T-helper 17 cell (primary cell): ENCODE measurements at regions not wholly inside any gene's neighbourhood (a gene's known extent, or its start where the extent isn't known, plus 50 kb on each side); places are given as distances from the start of the nearest gene placed in this dataset.

Experiments
- ATAC-seq: fragments of 150-1000 bp; cut with Tn5 transposase; 2 replicates; pipeline ENCODE4 v1.10.0; 2021; ENCODE audit warnings: mild to moderate bottlenecking, moderate library complexity
- DNase-seq, 3 donors: peaks; one replicate each; pipeline versions ENCODE4 v3.0.0 to v3.0.0-alpha.2; 2020 to 2021
- H3K9me3 ChIP-seq: one replicate; pipeline ENCODE4 v1.7.0; 2013; ENCODE audit warnings: low read length, mild to moderate bottlenecking; ENCODE audit not compliant: control insufficient read depth, poor library complexity, severe bottlenecking
- H3K27ac Mint-ChIP-seq: one replicate; pipeline ENCODE4 v1.8.0; 2022; ENCODE audit warnings: mild to moderate bottlenecking, moderate library complexity, mixed read lengths
- H3K27me3 Mint-ChIP-seq: one replicate; pipeline ENCODE4 v1.8.0; 2022; ENCODE audit warnings: mixed read lengths
- H3K36me3 Mint-ChIP-seq: one replicate; pipeline ENCODE4 v1.8.0; 2022; ENCODE audit warnings: low read depth, mixed read lengths
- H3K4me1 Mint-ChIP-seq: one replicate; pipeline ENCODE4 v1.8.0; 2022; ENCODE audit warnings: mild to moderate bottlenecking, mixed read lengths
- H3K4me3 Mint-ChIP-seq: one replicate; pipeline ENCODE4 v1.8.0; 2022; ENCODE audit warnings: mild to moderate bottlenecking, moderate library complexity, mixed read lengths

GRCh38 chr10:3350617-3351258 lies 178.2 kb upstream of the PITRM1 start:
- no peak for ATAC-seq

GRCh38 chr10:3350205-3350604 lies 177.6 kb upstream of the PITRM1 start:
- H3K4me1 Mint-ChIP-seq, result peaks cover 11% of the 10 kb centered on the region
- no peak overlapping the region for H3K4me3 Mint-ChIP-seq
- ATAC-seq, result no peak
- DNase-seq, result no peak
- H3K36me3 Mint-ChIP-seq, result no peaks in the 10 kb centered on the region
- H3K27me3 Mint-ChIP-seq, result peaks cover 63% of the 10 kb centered on the region
- H3K27ac Mint-ChIP-seq, result no peak overlapping the region
- no peaks in the 10 kb centered on the region for H3K9me3 ChIP-seq

More at GRCh38 chr10:3350617-3351258, 178.2 kb upstream of the PITRM1 start:
- Mint-ChIP-seq H3K27me3 (peaks cover 58% of the 10 kb centered on the region), H3K4me1 (peaks cover 11% of the 10 kb centered on the region), H3K4me3 (no peak overlapping the region), H3K36me3 (no peaks in the 10 kb centered on the region), H3K27ac (no peak overlapping the region)
- DNase-seq, result no peak
- H3K9me3 ChIP-seq, result no peaks in the 10 kb centered on the region

GRCh38 chr10:3348564-3348963 lies 176.0 kb upstream of the PITRM1 start:
- H3K27ac Mint-ChIP-seq, result no peak overlapping the region
- H3K4me1 Mint-ChIP-seq, result peaks cover 15% of the 10 kb centered on the region
- no peak overlapping the region for H3K4me3 Mint-ChIP-seq
- H3K27me3 Mint-ChIP-seq, result peaks cover 67% of the 10 kb centered on the region
- ATAC-seq (no peak), DNase-seq (no peak)
- H3K36me3 Mint-ChIP-seq, result no peaks in the 10 kb centered on the region
- H3K9me3 ChIP-seq, result no peaks in the 10 kb centered on the region

- no peaks in the 10 kb centered on the region for H3K9me3 ChIP-seq
- H3K36me3 Mint-ChIP-seq, result no peaks in the 10 kb centered on the region
- H3K27ac Mint-ChIP-seq, result no peak overlapping the region
- no peak for DNase-seq
- peaks cover 15% of the 10 kb centered on the region for H3K4me1 Mint-ChIP-seq
- H3K27me3 Mint-ChIP-seq, result peaks cover 60% of the 10 kb centered on the region
- no peak overlapping the region for H3K4me3 Mint-ChIP-seq
- ATAC-seq, result no peak
These were observed 175.0 kb upstream of the PITRM1 start for GRCh38 chr10:3347413-3348182.

- Mint-ChIP-seq H3K36me3 (no peaks in the 10 kb centered on the region), H3K27ac (no peak overlapping the region), H3K4me1 (peaks cover 15% of the 10 kb centered on the region), H3K4me3 (no peak overlapping the region), H3K27me3 (peaks cover 64% of the 10 kb centered on the region)
- ATAC-seq (no peak), DNase-seq (no peak)
- H3K9me3 ChIP-seq, result no peaks in the 10 kb centered on the region
These were observed 174.3 kb upstream of the PITRM1 start for GRCh38 chr10:3346851-3347250.

- ATAC-seq (no peak), DNase-seq (no peak)
- Mint-ChIP-seq H3K27ac (no peak overlapping the region), H3K36me3 (no peaks in the 10 kb centered on the region), H3K4me3 (no peak overlapping the region), H3K4me1 (peaks cover 6% of the 10 kb centered on the region), H3K27me3 (peaks cover 44% of the 10 kb centered on the region)
- no peaks in the 10 kb centered on the region for H3K9me3 ChIP-seq
These were observed 170.2 kb upstream of the PITRM1 start for GRCh38 chr10:3342771-3343170.

- Mint-ChIP-seq H3K4me1 (peaks cover 6% of the 10 kb centered on the region), H3K36me3 (no peaks in the 10 kb centered on the region), H3K4me3 (no peak overlapping the region), H3K27me3 (peaks cover 22% of the 10 kb centered on the region), H3K27ac (no peak overlapping the region)
- ATAC-seq (no peak), DNase-seq (no peak)
- no peaks in the 10 kb centered on the region for H3K9me3 ChIP-seq
These were observed 167.6 kb upstream of the PITRM1 start for GRCh38 chr10:3340127-3340730.

- H3K4me3 Mint-ChIP-seq, result no peak overlapping the region
- ATAC-seq, result no peak
These were observed 167.0 kb upstream of the PITRM1 start for GRCh38 chr10:3339531-3339950.

GRCh38 chr10:3339121-3339520 lies 166.5 kb upstream of the PITRM1 start:
- Mint-ChIP-seq H3K27me3 (peaks cover 15% of the 10 kb centered on the region), H3K4me1 (peaks cover 2% of the 10 kb centered on the region), H3K27ac (no peak overlapping the region), H3K4me3 (no peak overlapping the region), H3K36me3 (no peaks in the 10 kb centered on the region)
- DNase-seq (no peak), ATAC-seq (no peak)
- H3K9me3 ChIP-seq, result no peaks in the 10 kb centered on the region

More at GRCh38 chr10:3339531-3339950, 167.0 kb upstream of the PITRM1 start:
- Mint-ChIP-seq H3K36me3 (no peaks in the 10 kb centered on the region), H3K27me3 (peaks cover 16% of the 10 kb centered on the region), H3K27ac (no peak overlapping the region), H3K4me1 (peaks cover 2% of the 10 kb centered on the region)
- DNase-seq, result no peak
- H3K9me3 ChIP-seq, result no peaks in the 10 kb centered on the region

- no peaks in the 10 kb centered on the region for H3K9me3 ChIP-seq
- Mint-ChIP-seq H3K36me3 (no peaks in the 10 kb centered on the region), H3K27ac (no peak overlapping the region), H3K4me1 (peaks cover 2% of the 10 kb centered on the region), H3K27me3 (peaks cover 28% of the 10 kb centered on the region), H3K4me3 (no peak overlapping the region)
- ATAC-seq (no peak), DNase-seq (no peak)
These were observed 165.2 kb upstream of the PITRM1 start for GRCh38 chr10:3337741-3338140.

GRCh38 chr10:3336673-3337293 lies 164.2 kb upstream of the PITRM1 start:
- no peak for DNase-seq
- Mint-ChIP-seq H3K36me3 (peaks cover 5% of the 10 kb centered on the region), H3K4me1 (peaks cover 2% of the 10 kb centered on the region)

GRCh38 chr10:3333426-3333825 lies 160.8 kb upstream of the PITRM1 start:
- Mint-ChIP-seq H3K36me3 (peaks cover 7% of the 10 kb centered on the region), H3K27ac (no peak overlapping the region), H3K4me3 (no peak overlapping the region), H3K4me1 (peaks cover 2% of the 10 kb centered on the region), H3K27me3 (peaks cover 39% of the 10 kb centered on the region)
- ATAC-seq (no peak), DNase-seq (no peak)
- H3K9me3 ChIP-seq, result no peaks in the 10 kb centered on the region

More at GRCh38 chr10:3336673-3337293, 164.2 kb upstream of the PITRM1 start:
- Mint-ChIP-seq H3K27me3 (peaks cover 29% of the 10 kb centered on the region), H3K4me3 (no peak overlapping the region), H3K27ac (no peak overlapping the region)
- no peaks in the 10 kb centered on the region for H3K9me3 ChIP-seq
- no peak for ATAC-seq

GRCh38 chr10:3331690-3332230 lies 159.2 kb upstream of the PITRM1 start:
- no peaks in the 10 kb centered on the region for H3K9me3 ChIP-seq
- Mint-ChIP-seq H3K36me3 (peaks cover 7% of the 10 kb centered on the region), H3K27me3 (peaks cover 39% of the 10 kb centered on the region), H3K4me3 (no peak overlapping the region), H3K4me1 (peaks cover 2% of the 10 kb centered on the region), H3K27ac (no peak overlapping the region)
- ATAC-seq (no peak), DNase-seq (no peak)
